22Rv1 (cell line): ENCODE measurements at regions not wholly inside any gene's neighbourhood (a gene's known extent, or its start where the extent isn't known, plus 50 kb on each side); places are given as distances from the start of the nearest gene placed in this dataset.

Experiments used
- H3K27ac ChIP-seq: fragments of 450-650 bp; 2 replicates; pipeline ENCODE4 v1.5.1; 2017
- ZFX ChIP-seq: fragments of 450-650 bp; IDR thresholded peaks from 2 replicates; pipeline ENCODE4 v1.6.1; 2017; ENCODE audit warnings: antibody characterized with exemption, borderline replicate concordance
- TF ChIP-seq, protein P1 (sequence below): fragments of 450-650 bp; IDR thresholded peaks from 2 replicates; pipeline ENCODE4 v1.5.1; 2017; ENCODE audit warnings: mild to moderate bottlenecking

DNA sequence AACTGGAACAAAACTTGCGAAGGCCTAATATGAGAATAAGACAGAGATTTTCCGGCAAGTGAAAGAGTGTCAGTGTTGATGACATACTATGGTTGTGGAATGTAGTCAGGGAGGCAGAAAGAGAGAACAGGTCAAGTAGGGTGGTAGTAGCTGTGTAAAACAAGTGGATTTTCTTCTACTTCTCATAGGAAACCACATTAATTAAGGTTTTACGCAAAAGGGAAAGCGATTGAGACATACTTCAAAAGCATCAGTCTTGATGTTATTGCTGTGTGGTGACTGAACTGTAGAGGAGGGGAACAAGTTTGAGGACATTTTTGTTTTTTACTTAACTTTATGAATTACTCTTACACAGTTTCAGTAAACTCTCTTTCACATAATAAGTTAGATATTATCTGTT, 186.0 kb upstream of the CNTN5 start:
- TF ChIP-seq, protein P1, sequence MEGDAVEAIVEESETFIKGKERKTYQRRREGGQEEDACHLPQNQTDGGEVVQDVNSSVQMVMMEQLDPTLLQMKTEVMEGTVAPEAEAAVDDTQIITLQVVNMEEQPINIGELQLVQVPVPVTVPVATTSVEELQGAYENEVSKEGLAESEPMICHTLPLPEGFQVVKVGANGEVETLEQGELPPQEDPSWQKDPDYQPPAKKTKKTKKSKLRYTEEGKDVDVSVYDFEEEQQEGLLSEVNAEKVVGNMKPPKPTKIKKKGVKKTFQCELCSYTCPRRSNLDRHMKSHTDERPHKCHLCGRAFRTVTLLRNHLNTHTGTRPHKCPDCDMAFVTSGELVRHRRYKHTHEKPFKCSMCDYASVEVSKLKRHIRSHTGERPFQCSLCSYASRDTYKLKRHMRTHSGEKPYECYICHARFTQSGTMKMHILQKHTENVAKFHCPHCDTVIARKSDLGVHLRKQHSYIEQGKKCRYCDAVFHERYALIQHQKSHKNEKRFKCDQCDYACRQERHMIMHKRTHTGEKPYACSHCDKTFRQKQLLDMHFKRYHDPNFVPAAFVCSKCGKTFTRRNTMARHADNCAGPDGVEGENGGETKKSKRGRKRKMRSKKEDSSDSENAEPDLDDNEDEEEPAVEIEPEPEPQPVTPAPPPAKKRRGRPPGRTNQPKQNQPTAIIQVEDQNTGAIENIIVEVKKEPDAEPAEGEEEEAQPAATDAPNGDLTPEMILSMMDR: no peak
- no peak for TF ChIP-seq ZFX
- H3K27ac ChIP-seq: no peak overlapping the region

DNA sequence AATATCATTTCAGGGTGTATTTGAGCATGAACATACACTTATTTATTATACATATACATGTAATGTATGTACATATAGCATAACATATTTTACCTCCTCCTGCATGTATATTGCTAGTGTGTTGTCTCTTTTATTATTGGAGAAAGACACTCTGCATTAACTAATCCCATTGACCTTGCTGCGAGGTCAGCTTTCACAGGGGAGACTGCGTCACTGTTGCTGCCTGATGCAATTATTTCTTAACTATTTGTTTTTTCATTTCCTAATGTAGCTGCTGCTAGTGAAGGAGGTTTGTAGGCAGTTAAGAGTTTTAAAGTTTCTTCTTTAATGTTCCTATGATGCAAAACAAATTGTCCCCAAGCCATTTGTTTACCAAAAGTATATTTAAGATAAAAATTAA, 185.4 kb upstream of the CNTN5 start:
- no peak for TF ChIP-seq ZFX
- TF ChIP-seq, protein P1: no peak
- H3K27ac ChIP-seq: no peak overlapping the region

DNA sequence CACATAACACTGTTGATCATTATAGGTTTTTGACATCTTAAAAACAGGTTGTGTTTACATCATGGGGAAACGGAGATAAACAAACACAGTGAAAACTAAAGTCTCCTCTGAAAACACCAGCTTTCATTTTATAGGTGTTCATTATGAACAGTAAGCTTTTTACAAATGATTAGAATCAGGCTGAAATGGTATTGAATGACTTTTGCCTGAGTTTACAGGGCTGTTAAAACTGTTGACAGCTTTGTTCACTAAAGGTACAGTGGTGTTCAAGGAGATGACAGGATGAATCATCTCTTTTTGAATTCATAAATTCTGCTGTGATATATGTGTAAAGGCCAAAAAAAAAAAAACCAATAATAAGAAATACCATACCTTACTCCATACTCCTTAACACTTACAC, 184.6 kb upstream of the CNTN5 start:
- TF ChIP-seq ZFX: no peak
- TF ChIP-seq, protein P1: no peak
- H3K27ac ChIP-seq: no peak overlapping the region

DNA sequence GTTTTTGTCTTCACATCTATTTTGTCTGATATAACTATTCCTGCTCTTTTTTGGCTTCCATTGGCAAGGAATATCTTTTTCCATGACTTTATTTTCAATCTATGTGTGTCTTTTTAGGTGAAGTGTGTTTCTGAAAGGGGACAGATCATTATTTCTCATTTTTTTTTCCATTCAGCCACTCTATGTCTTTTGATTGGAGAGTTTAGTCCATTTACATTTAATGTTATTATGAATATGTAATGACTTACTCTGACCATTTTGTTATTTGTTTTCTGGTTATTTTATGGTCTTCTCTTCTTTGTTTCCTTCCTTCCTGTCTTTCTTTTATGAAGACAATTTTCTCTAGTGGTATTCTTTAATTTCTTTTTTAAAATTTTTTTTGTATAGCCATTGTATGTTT, 178.6 kb upstream of the CNTN5 start:
- no peak for TF ChIP-seq ZFX
- TF ChIP-seq, protein P1: no peak
- no peak overlapping the region for H3K27ac ChIP-seq

- no peak for TF ChIP-seq ZFX
- H3K27ac ChIP-seq: no peak overlapping the region
Measured at GRCh38 chr11:98862169-98862568, 158.6 kb upstream of the CNTN5 start.

GRCh38 chr11:98871690-98872089, 149.1 kb upstream of the CNTN5 start:
- TF ChIP-seq, protein P1: no peak
- no peak for TF ChIP-seq ZFX
- H3K27ac ChIP-seq: no peak overlapping the region

- no peak for TF ChIP-seq ZFX
- TF ChIP-seq, protein P1: no peak
- H3K27ac ChIP-seq: no peak overlapping the region
Measured at GRCh38 chr11:98874050-98874449, 146.7 kb upstream of the CNTN5 start.

GRCh38 chr11:98895936-98896335, 124.8 kb upstream of the CNTN5 start:
- TF ChIP-seq, protein P1: no peak
- TF ChIP-seq ZFX: no peak
- no peak overlapping the region for H3K27ac ChIP-seq
